H1 (cell line): ENCODE measurements at regions not wholly inside any gene's neighbourhood (a gene's known extent, or its start where the extent isn't known, plus 50 kb on each side); places are given as distances from the start of the nearest gene placed in this dataset.

Experiments
- CTCF ChIA-PET: fragments of 300-600 bp; sonication (Branson Sonifier 250); formaldehyde crosslinking; loops from one replicate; lab custom pipeline; 2021; ENCODE audit not compliant: partially characterized antibody; lab: Charles Lee
- POLR2A ChIA-PET: fragments of 300-600 bp; sonication (Branson Sonifier 250); formaldehyde crosslinking; loops from one replicate; lab custom pipeline; 2021; ENCODE audit warnings: inconsistent platforms; ENCODE audit not compliant: partially characterized antibody; lab: Charles Lee
- DNase-seq, 2 experiments: peaks; one replicate each; pipeline versions ENCODE4 v3.0.0 to v3.0.0-alpha.2; 2010 to 2022; ENCODE audit warnings: low spot score in 2 of 2, low read depth in 1 of 2, mixed read lengths in 1 of 2
- FAIRE-seq: peaks from 2 replicates; lab custom pipeline; 2011; peaks lifted over from hg19 to GRCh38; lab: Jason Lieb, UNC
- H2AFZ ChIP-seq: 2 replicates; pipeline ENCODE4 v1.8.1; 2012; ENCODE audit warnings: low read length, inconsistent platforms
- H2AK5ac ChIP-seq: 2 replicates; pipeline ENCODE4 v1.6.1; 2013; ENCODE audit warnings: low read depth, low read length
- H2BK120ac ChIP-seq: replicated peaks from 2 replicates; pipeline ENCODE3; 2013; ENCODE audit warnings: low read depth, low read length, inconsistent platforms
- H2BK12ac ChIP-seq: 2 replicates; pipeline ENCODE4 v1.6.1; 2013; ENCODE audit warnings: low read depth, low read length
- H2BK15ac ChIP-seq: 2 replicates; pipeline ENCODE4 v1.6.1; 2013; ENCODE audit warnings: low read length
- H2BK20ac ChIP-seq: 2 replicates; pipeline ENCODE4 v1.6.1; 2013; ENCODE audit warnings: low read length
- H2BK5ac ChIP-seq: 2 replicates; pipeline ENCODE4 v1.6.1; 2013; ENCODE audit warnings: low read depth, low read length
- H3K14ac ChIP-seq: 2 replicates; pipeline ENCODE4 v1.6.1; 2013; ENCODE audit warnings: inconsistent platforms; ENCODE audit not compliant: insufficient read length
- H3K18ac ChIP-seq: 2 replicates; pipeline ENCODE4 v1.6.1; 2013; ENCODE audit warnings: low read length; ENCODE audit errors: extremely low read depth
- H3K23ac ChIP-seq: 2 replicates; pipeline ENCODE4 v1.6.1; 2013; ENCODE audit warnings: inconsistent platforms; ENCODE audit not compliant: insufficient read length
- H3K23me2 ChIP-seq: 2 replicates; pipeline ENCODE4 v1.6.1; 2013; ENCODE audit warnings: low read depth, low read length
- H3K27ac ChIP-seq: 2 replicates; pipeline ENCODE4 v1.6.1; 2011; ENCODE audit warnings: low read depth, low read length, inconsistent platforms
- H3K27me3 ChIP-seq, 4 experiments: replicated peaks in 1 of 4; 1 replicate in 1 of 4; 2 replicates in 3 of 4; pipeline versions ENCODE4 v1.6.1 to v1.8.1; 2011 to 2013; ENCODE audit warnings: low read length in 3 of 4, mild to moderate bottlenecking in 3 of 4, inconsistent platforms in 2 of 4, mixed read lengths in 2 of 4, moderate library complexity in 1 of 4; ENCODE audit not compliant: control insufficient read depth in 3 of 4, insufficient read depth in 3 of 4; ENCODE audit errors: extremely low read depth in 1 of 4
- H3K36me3 ChIP-seq, 4 experiments: 2 replicates each; pipeline versions ENCODE4 v1.6.1 to v1.8.1; 2011 to 2013; ENCODE audit warnings: mild to moderate bottlenecking in 4 of 4, low read length in 3 of 4, moderate library complexity in 2 of 4, control low read depth in 1 of 4, inconsistent platforms in 1 of 4; ENCODE audit not compliant: insufficient read depth in 4 of 4, control insufficient read depth in 2 of 4
- H3K4ac ChIP-seq: replicated peaks from 2 replicates; pipeline ENCODE3; 2013; ENCODE audit warnings: low read length, low read depth, mixed read lengths, inconsistent platforms; ENCODE audit not compliant: insufficient read length
- H3K4me1 ChIP-seq, 4 experiments: replicated peaks in 1 of 4; 1 replicate in 1 of 4; 2 replicates in 3 of 4; pipeline versions ENCODE4 v1.6.1 to v1.8.1; 2011 to 2013; ENCODE audit warnings: low read length in 3 of 4, inconsistent platforms in 2 of 4, mixed read lengths in 1 of 4; ENCODE audit not compliant: insufficient read depth in 4 of 4, control insufficient read depth in 3 of 4
- H3K4me2 ChIP-seq, 2 experiments: 2 replicates each; pipeline versions ENCODE4 v1.6.1 to v1.8.1; 2011 to 2013; ENCODE audit warnings: low read depth in 2 of 2, low read length in 2 of 2, control low read depth in 1 of 2, inconsistent platforms in 1 of 2, mild to moderate bottlenecking in 1 of 2; ENCODE audit not compliant: insufficient read depth in 1 of 2
- H3K4me3 ChIP-seq, 4 experiments: fragments of 200-600, 300-600 bp in 1 of 4; sonication (generic), shearing (Covaris generic), sonication (Bioruptor Twin) in 1 of 4; 2 replicates each; pipeline versions ENCODE4 v1.5.1 to v1.8.1; 2011 to 2016; ENCODE audit warnings: low read length in 4 of 4, low read depth in 3 of 4, control low read depth in 2 of 4, inconsistent platforms in 2 of 4, mild to moderate bottlenecking in 2 of 4, mixed read lengths in 1 of 4, moderate library complexity in 1 of 4; ENCODE audit not compliant: insufficient read depth in 2 of 4; ENCODE audit errors: extremely low read depth in 1 of 4
- H3K56ac ChIP-seq: replicated peaks from 2 replicates; pipeline ENCODE3; 2013; ENCODE audit warnings: low read depth, mild to moderate bottlenecking, mixed read lengths, low read length, inconsistent platforms; ENCODE audit not compliant: insufficient read length
- H3K79me1 ChIP-seq: 2 replicates; pipeline ENCODE4 v1.6.1; 2013; ENCODE audit warnings: low read depth, low read length, control low read depth
- H3K79me2 ChIP-seq, 2 experiments: 2 replicates each; pipeline versions ENCODE4 v1.6.1 to v1.8.1; 2012 to 2013; ENCODE audit warnings: low read length in 2 of 2, mild to moderate bottlenecking in 2 of 2, inconsistent platforms in 1 of 2; ENCODE audit not compliant: insufficient read depth in 2 of 2, control insufficient read depth in 1 of 2
- H3K9ac ChIP-seq, 4 experiments: replicated peaks in 1 of 4; 1 replicate in 1 of 4; 2 replicates in 3 of 4; pipeline versions ENCODE4 v1.6.1 to v1.8.1; 2011 to 2013; ENCODE audit warnings: low read depth in 3 of 4, low read length in 3 of 4, control low read depth in 2 of 4, mild to moderate bottlenecking in 2 of 4, moderate library complexity in 2 of 4, inconsistent platforms in 1 of 4; ENCODE audit errors: extremely low read depth in 1 of 4
- H3K9me3 ChIP-seq, 2 experiments: 2 replicates each; pipeline versions ENCODE4 v1.6.1 to v1.8.1; 2012 to 2013; ENCODE audit warnings: mild to moderate bottlenecking in 2 of 2, moderate library complexity in 2 of 2, control low read depth in 1 of 2, inconsistent platforms in 1 of 2, low read depth in 1 of 2, low read length in 1 of 2, mixed read lengths in 1 of 2; ENCODE audit not compliant: insufficient read depth in 2 of 2
- H4K20me1 ChIP-seq, 2 experiments: replicated peaks in 1 of 2; 2 replicates each; pipeline versions ENCODE3 to v1.8.1; 2011 to 2013; ENCODE audit warnings: inconsistent platforms in 2 of 2, low read length in 2 of 2, mild to moderate bottlenecking in 1 of 2; ENCODE audit not compliant: insufficient read depth in 2 of 2, control insufficient read depth in 1 of 2
- H4K5ac ChIP-seq: 2 replicates; pipeline ENCODE4 v1.6.1; 2013; ENCODE audit warnings: low read length, low read depth, mixed read lengths, inconsistent platforms; ENCODE audit not compliant: insufficient read length
- H4K8ac ChIP-seq: 2 replicates; pipeline ENCODE4 v1.8.0; 2013; ENCODE audit warnings: mild to moderate bottlenecking, moderate library complexity, low read length, inconsistent platforms; ENCODE audit not compliant: insufficient read depth; ENCODE audit errors: extremely low read depth
- H4K91ac ChIP-seq: replicated peaks from 2 replicates; pipeline ENCODE3; 2013; ENCODE audit warnings: low read length, mixed read lengths, inconsistent platforms; ENCODE audit not compliant: insufficient read length
- E2F6 ChIP-seq: IDR thresholded peaks from 2 replicates; pipeline ENCODE4 v1.6.1; 2012; ENCODE audit warnings: inconsistent platforms
- GTF2F1 ChIP-seq: IDR thresholded peaks from 2 replicates; pipeline ENCODE4 v1.6.1; 2012; ENCODE audit warnings: low read depth, low read length, improper control_type of control experiment, borderline replicate concordance
- NRF1 ChIP-seq: IDR thresholded peaks from 2 replicates; pipeline ENCODE4 v1.6.1; 2011; ENCODE audit warnings: mild to moderate bottlenecking, low read depth, low read length, improper control_type of control experiment
- SAP30 ChIP-seq: fragments of 300-600 bp; sonication (generic); IDR thresholded peaks from 2 replicates; pipeline ENCODE4 v1.7.1; 2012; ENCODE audit warnings: low read length, moderate library complexity, mild to moderate bottlenecking, inconsistent platforms; ENCODE audit not compliant: insufficient read depth, insufficient replicate concordance
- SP4 ChIP-seq: IDR thresholded peaks from 2 replicates; pipeline ENCODE4 v1.6.1; 2012; ENCODE audit warnings: low read length, inconsistent platforms
- WGBS, 2 experiments: shearing (Covaris generic) in 1 of 2; methylation state at CpG; one replicate each; pipeline versions ENCODE4 v1.1.6 to v1.1.7; 2013 to 2015; ENCODE audit warnings: low lambda C conversion rate in 2 of 2, mixed read lengths in 2 of 2, inconsistent platforms in 1 of 2, low coverage in 1 of 2, missing lambda C conversion rate in 1 of 2; ENCODE audit not compliant: insufficient replicate concordance in 2 of 2, insufficient coverage in 1 of 2, insufficient read length in 1 of 2; ENCODE audit errors: extremely low coverage in 1 of 2, missing lambda C conversion rate in 1 of 2; 5-methylcytosine and 5-hydroxymethylcytosine counted together

GRCh38 chr3:168862466-168862865 lies 766.7 kb upstream of the GOLIM4 start:
- Histone ChIP-seq H2BK12ac (no peak overlapping the region), H3K23ac (no peak overlapping the region), H3K27ac (no peak overlapping the region), H3K4me3 (no peak overlapping the region), H2AK5ac (no peak overlapping the region), H3K23me2 (no peaks in the 10 kb centered on the region), H3K4me1 (no peaks in the 10 kb centered on the region), H3K9ac (no peak overlapping the region), H3K27me3 (no peaks in the 10 kb centered on the region), H3K4ac (no peak overlapping the region), H4K8ac (no peak overlapping the region), H4K20me1 (no peaks in the 10 kb centered on the region), H3K14ac (no peak overlapping the region), H3K9me3 (no peaks in the 10 kb centered on the region), H3K18ac (no peak overlapping the region), H2BK5ac (no peak overlapping the region), H4K91ac (no peak overlapping the region), H2BK15ac (no peak overlapping the region), H2BK120ac (no peak overlapping the region), H2BK20ac (no peak overlapping the region), H3K79me2 (no peaks in the 10 kb centered on the region), H4K5ac (no peak overlapping the region), H3K79me1 (no peaks in the 10 kb centered on the region), H3K56ac (no peak overlapping the region), H2AFZ (no peak overlapping the region), H3K4me2 (no peak overlapping the region), H3K36me3 (no peaks in the 10 kb centered on the region)
- CTCF ChIA-PET: interaction anchor here (0.6 to 2.1 kb wide), 6 partner anchors 14 to 952 kb away, joined by 3 to 14 read pairs (median 3); no protein-coding TSS in a partner anchor
- WGBS, 2 experiments: 86% methylated on average over 1 of the region's 1 CpG; no CpG with 5 or more reads in 1 of the 2 experiments
- POLR2A ChIA-PET: no interaction called here
- FAIRE-seq (no peak), DNase-seq (no peak)
- TF ChIP-seq E2F6 (no peak), SP4 (no peak), GTF2F1 (no peak), NRF1 (no peak), SAP30 (no peak)
